ENCODE measurements at regions not wholly inside any gene's neighbourhood (a gene's known extent, or its start where the extent isn't known, plus 50 kb on each side); places are given as distances from the start of the nearest gene placed in this dataset.
"Not testable (repeated sequence)": the region's sequence is repeated elsewhere in the genome, so short reads cannot be mapped to it uniquely, and the experiment has no call there.

GRCh38 chr10:109737009-109737408, 186.3 kb downstream of the XPNPEP1 start:
- no peak overlapping the region for H3K27ac ChIP-seq (replicated peaks in 1 of 4)
- intact Hi-C loops (cut with DNase I): no loop called here
- TF ChIP-seq POLR2AphosphoS5 (IDR thresholded peaks at IDR 0.05) (no peak), EP300 (IDR thresholded peaks at IDR 0.05) (no peak), CTCF (IDR thresholded peaks at IDR 0.05) (no peak), POLR2A (IDR thresholded peaks at IDR 0.05; ENCODE audit: low read depth) (no peak)
- no peaks in the 10 kb centered on the region for H3K9me3 ChIP-seq
- H3K4me1 ChIP-seq: no peaks in the 10 kb centered on the region
- DNase-seq (ENCODE audit: extremely low spot score): no peak
- H3K36me3 ChIP-seq: no peaks in the 10 kb centered on the region
- H3K4me3 ChIP-seq: no peak overlapping the region
- WGBS: 60% methylated on average over 4 of the region's 4 CpGs
- no peaks in the 10 kb centered on the region for H3K27me3 ChIP-seq

GRCh38 chr10:109735776-109736175, 187.5 kb downstream of the XPNPEP1 start:
- DNase-seq (ENCODE audit: extremely low spot score): no peak
- Histone ChIP-seq H3K27me3 (no peaks in the 10 kb centered on the region), H3K4me1 (no peaks in the 10 kb centered on the region), H3K27ac (replicated peaks in 1 of 4) (no peak overlapping the region), H3K9me3 (no peaks in the 10 kb centered on the region), H3K36me3 (no peaks in the 10 kb centered on the region), H3K4me3 (no peak overlapping the region)
- no peak for TF ChIP-seq EP300 (IDR thresholded peaks at IDR 0.05)
- no peak for TF ChIP-seq CTCF (IDR thresholded peaks at IDR 0.05)
- no peak for TF ChIP-seq POLR2AphosphoS5 (IDR thresholded peaks at IDR 0.05)
- no peak for TF ChIP-seq POLR2A (IDR thresholded peaks at IDR 0.05; ENCODE audit: low read depth)
- 75% methylated on average over 4 of the region's 4 CpGs for WGBS
- intact Hi-C loops (cut with DNase I): no loop called here

GRCh38 chr10:109732254-109732965, 190.9 kb downstream of the XPNPEP1 start:
- no peak for TF ChIP-seq POLR2AphosphoS5 (IDR thresholded peaks at IDR 0.05)
- no peak for TF ChIP-seq POLR2A (IDR thresholded peaks at IDR 0.05; ENCODE audit: low read depth)
- TF ChIP-seq EP300 (IDR thresholded peaks at IDR 0.05): no peak
- no peak for TF ChIP-seq CTCF (IDR thresholded peaks at IDR 0.05)
- H3K27me3 ChIP-seq: no peaks in the 10 kb centered on the region
- H3K9me3 ChIP-seq: no peaks in the 10 kb centered on the region
- no peak for DNase-seq (ENCODE audit: extremely low spot score)
- H3K4me1 ChIP-seq: no peaks in the 10 kb centered on the region
- no peak overlapping the region for H3K27ac ChIP-seq (replicated peaks in 1 of 4)
- no peak overlapping the region for H3K4me3 ChIP-seq
- H3K36me3 ChIP-seq: no peaks in the 10 kb centered on the region
- intact Hi-C loops (cut with DNase I): no loop called here
- WGBS: 80% methylated on average over 3 of the region's 3 CpGs

- H3K9me3 ChIP-seq; DNase-seq (ENCODE audit: extremely low spot score); H3K36me3 ChIP-seq; H3K27ac ChIP-seq (replicated peaks in 1 of 4); intact Hi-C loops (cut with DNase I); H3K4me1 ChIP-seq; H3K4me3 ChIP-seq; H3K27me3 ChIP-seq: not testable (repeated sequence)
- 72% methylated on average over 4 of the region's 4 CpGs for WGBS
Observed at GRCh38 chr10:109729895-109730294, 193.4 kb downstream of the XPNPEP1 start.

GRCh38 chr10:109727436-109727835, 195.9 kb downstream of the XPNPEP1 start:
- DNase-seq (ENCODE audit: extremely low spot score): no peak
- Histone ChIP-seq H3K4me3 (no peak overlapping the region), H3K27me3 (no peaks in the 10 kb centered on the region), H3K4me1 (no peaks in the 10 kb centered on the region), H3K9me3 (no peaks in the 10 kb centered on the region), H3K27ac (replicated peaks in 1 of 4) (no peak overlapping the region), H3K36me3 (no peaks in the 10 kb centered on the region)
- WGBS: 6% methylated on average over 1 of the region's 1 CpG
- TF ChIP-seq EP300 (IDR thresholded peaks at IDR 0.05): no peak
- TF ChIP-seq POLR2A (IDR thresholded peaks at IDR 0.05; ENCODE audit: low read depth): no peak
- no peak for TF ChIP-seq CTCF (IDR thresholded peaks at IDR 0.05)
- no peak for TF ChIP-seq POLR2AphosphoS5 (IDR thresholded peaks at IDR 0.05)
- intact Hi-C loops (cut with DNase I): no loop called here
